Activated naive CD4-positive, alpha-beta T cell treated with anti-CD3 and anti-CD28 coated beads, Interleukin-2, amount 50 U/mL, for 72 hours (primary cell): ENCODE measurements at regions not wholly inside any gene's neighbourhood (a gene's known extent, or its start where the extent isn't known, plus 50 kb on each side); places are given as distances from the start of the nearest gene placed in this dataset.
A peak's percentile ranks its signal among the peaks of the same experiment; 100 is the strongest.
"Not testable (repeated sequence)": the region's sequence is repeated elsewhere in the genome, so short reads cannot be mapped to it uniquely, and the experiment has no call there.

Experiments
- ATAC-seq, 2 donors: fragments of 150-1000 bp; cut with Tn5 transposase; 2 replicates each; pipeline ENCODE4 v1.10.0; 2021; ENCODE audit warnings: mild to moderate bottlenecking in 2 of 2, moderate library complexity in 2 of 2
- DNase-seq, 2 donors: peaks; one replicate each; pipeline ENCODE4 v3.0.0; 2021 to 2022; ENCODE audit warnings: low spot score in 2 of 2
- H3K27ac Mint-ChIP-seq, 2 donors: one replicate each; pipeline ENCODE4 v1.8.0; 2022; ENCODE audit warnings: mild to moderate bottlenecking in 2 of 2, mixed read lengths in 2 of 2
- H3K36me3 Mint-ChIP-seq, 2 donors: one replicate each; pipeline ENCODE4 v1.8.0; 2022; ENCODE audit warnings: mixed read lengths in 2 of 2
- H3K9me3 Mint-ChIP-seq, 2 donors: one replicate each; pipeline ENCODE4 v1.8.0; 2022; ENCODE audit warnings: mixed read lengths in 2 of 2

DNA sequence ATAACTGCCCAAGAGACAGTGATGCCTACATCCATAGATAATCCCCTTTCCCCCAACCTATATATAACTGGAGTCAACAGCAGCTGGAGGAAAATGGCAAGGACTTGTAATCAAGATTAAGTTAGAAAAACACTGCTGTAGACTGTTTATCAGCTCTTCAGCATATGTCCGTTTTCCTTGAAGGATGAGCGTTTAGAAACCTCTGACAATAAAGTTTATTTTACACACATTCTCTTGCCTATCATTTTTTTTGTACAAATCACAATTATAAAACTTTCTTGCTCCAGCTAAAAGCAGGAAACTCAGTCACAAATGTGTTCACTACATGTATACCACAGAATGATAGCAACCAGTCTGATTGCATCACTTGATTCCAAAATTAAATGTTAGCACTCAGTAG lies 50.8 kb downstream of the PPIAL4G start:
- not testable (repeated sequence) for H3K9me3 Mint-ChIP-seq, ATAC-seq, DNase-seq
- H3K36me3 Mint-ChIP-seq = peaks cover 22 to 69% of the 10 kb centered on the region in 2 donors
- peak overlapping the region in 1 of 2 donors; percentile 47 for H3K27ac Mint-ChIP-seq

DNA sequence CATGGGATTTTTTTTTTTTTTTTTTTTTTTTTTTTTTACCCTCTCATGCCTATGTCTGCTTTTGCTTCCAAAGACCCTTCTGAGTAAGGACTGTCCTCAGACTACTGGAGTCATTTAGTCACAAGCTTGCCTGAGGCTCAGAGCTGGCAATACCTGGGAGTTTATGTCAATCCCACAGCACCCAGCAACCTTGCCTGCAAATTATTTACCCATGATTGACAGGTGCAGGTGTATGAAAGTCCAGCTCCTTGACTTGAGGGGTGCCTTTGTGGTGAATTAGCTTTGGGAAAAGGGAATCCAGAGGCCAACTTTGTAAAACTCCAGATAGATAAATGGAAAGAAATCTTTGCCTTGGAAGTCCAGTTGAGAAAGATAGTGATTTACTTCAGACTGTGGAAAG lies 53.2 kb downstream of the PPIAL4G start:
- Mint-ChIP-seq H3K27ac (peak overlapping the region in 1 of 2 donors; percentile 24), H3K36me3 (peaks cover 36 to 80% of the 10 kb centered on the region in 2 donors)
- ATAC-seq, DNase-seq, H3K9me3 Mint-ChIP-seq: not testable (repeated sequence)

DNA sequence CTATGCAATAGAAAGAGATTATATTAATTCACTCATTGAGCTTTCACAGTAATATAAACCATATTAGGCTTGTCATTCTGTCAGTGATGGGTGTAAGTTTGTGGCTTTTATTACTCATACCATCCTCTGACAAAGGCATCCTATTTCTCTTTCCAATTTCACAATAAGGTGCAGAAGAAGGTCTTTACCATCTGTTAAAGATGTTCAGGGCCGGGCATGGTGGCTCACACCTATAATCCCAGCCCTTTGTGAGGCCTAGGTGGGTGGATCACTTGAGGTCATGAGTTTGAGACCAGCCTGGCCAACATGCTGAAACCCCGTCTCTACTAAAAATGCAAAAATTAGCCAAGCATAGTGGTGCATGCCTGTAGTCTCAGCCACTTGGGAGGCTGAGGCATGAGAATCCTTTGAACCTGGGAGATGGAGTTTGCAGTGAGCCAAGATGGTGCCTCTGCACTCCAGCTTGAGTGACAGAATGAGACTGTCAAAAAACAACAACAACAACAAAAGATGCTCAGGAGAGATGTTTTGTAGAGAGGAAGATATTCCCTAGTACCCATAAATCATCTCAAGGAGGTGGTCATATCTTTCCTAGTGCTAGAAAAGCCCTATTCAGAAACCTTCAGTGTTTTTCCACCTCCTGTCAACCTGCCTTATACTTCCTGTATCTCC lies 56.0 kb downstream of the PPIAL4G start:
- DNase-seq (peak; percentile 45 to 57), ATAC-seq (peak; percentile 84 to 92)
- Mint-ChIP-seq H3K27ac (peak overlapping the region; percentile 26 to 84), H3K36me3 (peaks cover 40 to 74% of the 10 kb centered on the region in 2 donors)
- not testable (repeated sequence) for H3K9me3 Mint-ChIP-seq

DNA sequence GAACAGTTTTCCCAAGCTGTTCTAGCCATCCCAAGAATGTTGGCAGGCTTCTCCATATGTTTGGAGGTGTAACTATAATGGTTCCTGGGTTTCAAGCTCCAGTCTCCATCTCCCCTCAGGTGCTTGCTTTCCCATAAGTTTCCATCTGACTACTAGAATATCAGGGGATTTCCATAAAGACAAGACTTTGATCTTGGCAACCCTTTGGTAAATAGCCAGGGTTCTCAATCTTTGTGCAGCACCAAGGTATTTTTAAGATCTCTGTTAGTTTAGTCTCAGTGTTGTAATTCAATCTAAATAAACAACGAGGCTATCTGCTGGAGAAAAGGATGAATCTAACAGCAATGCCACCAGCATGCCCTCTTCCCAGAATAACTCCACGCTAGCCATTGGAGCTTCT lies 56.7 kb downstream of the PPIAL4G start:
- H3K9me3 Mint-ChIP-seq, DNase-seq: not testable (repeated sequence)
- H3K36me3 Mint-ChIP-seq = peaks cover 40 to 67% of the 10 kb centered on the region in 2 donors
- H3K27ac Mint-ChIP-seq = peak overlapping the region in 1 of 2 donors; percentile 84
- ATAC-seq = peak in 1 of 2 donors; percentile 18

DNA sequence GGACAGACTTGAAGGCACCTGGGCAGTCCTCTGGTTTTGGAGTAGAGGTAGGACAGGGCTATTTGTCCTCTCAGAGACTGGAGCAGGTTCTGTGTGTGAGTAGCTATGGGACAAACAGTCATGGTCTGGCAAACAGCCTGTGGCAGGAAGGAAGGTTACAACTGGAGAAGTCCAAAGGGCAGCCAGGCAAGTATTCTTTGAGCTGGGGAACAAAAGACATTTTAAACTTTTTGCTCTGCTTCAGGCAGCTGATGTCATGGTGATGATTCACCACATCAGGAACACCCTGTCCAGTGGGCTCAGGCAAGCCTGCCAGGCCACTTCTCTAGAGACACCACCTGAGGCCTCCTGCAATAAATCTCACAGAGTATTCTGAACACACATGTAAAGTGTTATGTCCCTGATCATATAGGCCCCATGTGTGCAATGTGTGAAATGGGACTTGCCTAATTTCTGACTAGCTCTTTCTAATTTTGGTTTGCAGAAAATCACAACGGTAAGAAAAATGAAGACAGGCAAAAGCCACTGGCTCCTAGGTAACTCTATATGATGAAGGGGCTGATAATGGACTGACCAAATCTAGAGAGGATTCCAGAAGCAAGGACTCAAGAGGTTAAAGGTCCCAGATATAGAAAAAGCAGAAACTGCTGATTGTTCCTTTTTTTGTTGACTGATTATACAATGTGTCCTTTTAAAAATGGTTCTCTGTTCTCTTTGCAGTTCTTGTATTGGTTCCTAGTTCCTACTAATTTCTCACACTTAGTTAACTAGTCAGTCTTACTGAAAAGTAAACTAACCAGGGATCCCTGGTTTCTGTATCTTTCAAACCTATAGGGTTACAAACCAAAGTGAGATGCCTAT lies 58.7 kb downstream of the PPIAL4G start:
- not testable (repeated sequence) for DNase-seq, H3K9me3 Mint-ChIP-seq
- Mint-ChIP-seq H3K36me3 (peaks cover 40 to 50% of the 10 kb centered on the region in 2 donors), H3K27ac (peak overlapping the region in 1 of 2 donors; percentile 84)
- ATAC-seq = peak in 1 of 2 donors; percentile 55

DNA sequence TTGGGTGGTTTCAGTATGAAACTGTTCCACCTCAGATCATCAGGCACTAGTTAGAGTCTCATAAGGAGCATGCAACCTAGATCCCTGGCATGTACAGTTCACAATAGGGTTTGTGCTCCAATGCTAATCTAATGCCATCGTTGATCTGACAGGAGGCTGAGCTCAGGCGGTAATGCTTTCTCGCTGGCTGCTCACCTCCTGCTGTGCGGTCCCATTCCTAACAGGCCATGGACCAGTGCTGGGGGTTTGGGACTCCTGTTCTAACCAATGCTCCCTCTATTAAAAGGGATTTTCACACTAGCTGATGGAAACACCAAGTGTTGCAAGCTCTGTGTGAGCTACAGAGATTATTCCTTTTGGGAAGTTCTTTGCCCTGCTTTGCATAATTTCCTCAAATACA lies 60.2 kb downstream of the PPIAL4G start:
- Mint-ChIP-seq H3K36me3 (peaks cover 29 to 35% of the 10 kb centered on the region in 2 donors), H3K27ac (peak overlapping the region in 1 of 2 donors; percentile 4)
- not testable (repeated sequence) for H3K9me3 Mint-ChIP-seq, DNase-seq, ATAC-seq

DNA sequence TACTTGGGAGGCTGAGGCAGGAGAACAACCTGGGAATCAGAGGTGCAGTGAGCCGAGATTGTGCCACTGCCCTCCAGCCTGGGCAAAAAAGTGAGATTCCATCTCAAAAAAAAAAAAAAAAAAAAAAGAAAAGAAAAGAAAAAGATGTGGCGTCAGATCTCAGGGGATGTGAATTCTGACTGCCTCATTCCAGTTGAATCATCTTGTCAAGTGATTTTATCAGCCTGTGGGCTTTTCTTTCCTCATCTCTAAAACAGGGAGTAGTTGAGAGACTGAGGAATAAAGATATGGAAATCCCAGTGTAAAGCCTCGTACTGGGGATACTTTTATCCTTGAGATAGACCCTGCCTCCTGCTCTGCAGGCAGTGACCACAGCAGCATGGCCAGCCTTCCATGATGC lies 65.9 kb downstream of the PPIAL4G start:
- not testable (repeated sequence) for DNase-seq, ATAC-seq, H3K9me3 Mint-ChIP-seq, H3K36me3 Mint-ChIP-seq, H3K27ac Mint-ChIP-seq

DNA sequence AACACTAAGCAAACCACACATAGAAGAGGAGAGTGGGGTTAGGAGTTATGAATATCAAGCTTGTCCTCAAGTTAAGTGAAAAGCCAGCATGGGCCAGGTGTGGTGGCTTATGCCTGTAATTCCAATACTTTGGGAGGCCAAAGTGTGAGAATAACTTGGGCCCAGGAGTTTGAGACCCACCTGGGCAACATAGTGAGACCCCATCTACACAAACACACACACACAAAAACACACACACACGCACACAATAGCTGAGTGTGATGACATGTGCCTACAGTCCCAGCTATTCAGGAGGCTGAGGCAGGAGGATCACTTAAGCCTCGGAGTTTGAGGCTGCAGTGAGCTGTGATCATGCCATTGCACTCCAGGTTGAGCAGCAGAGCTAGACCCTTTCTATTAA lies 69.7 kb downstream of the PPIAL4G start:
- H3K36me3 Mint-ChIP-seq = peaks cover 12 to 13% of the 10 kb centered on the region in 2 donors
- not testable (repeated sequence) for DNase-seq, H3K27ac Mint-ChIP-seq, ATAC-seq, H3K9me3 Mint-ChIP-seq

DNA sequence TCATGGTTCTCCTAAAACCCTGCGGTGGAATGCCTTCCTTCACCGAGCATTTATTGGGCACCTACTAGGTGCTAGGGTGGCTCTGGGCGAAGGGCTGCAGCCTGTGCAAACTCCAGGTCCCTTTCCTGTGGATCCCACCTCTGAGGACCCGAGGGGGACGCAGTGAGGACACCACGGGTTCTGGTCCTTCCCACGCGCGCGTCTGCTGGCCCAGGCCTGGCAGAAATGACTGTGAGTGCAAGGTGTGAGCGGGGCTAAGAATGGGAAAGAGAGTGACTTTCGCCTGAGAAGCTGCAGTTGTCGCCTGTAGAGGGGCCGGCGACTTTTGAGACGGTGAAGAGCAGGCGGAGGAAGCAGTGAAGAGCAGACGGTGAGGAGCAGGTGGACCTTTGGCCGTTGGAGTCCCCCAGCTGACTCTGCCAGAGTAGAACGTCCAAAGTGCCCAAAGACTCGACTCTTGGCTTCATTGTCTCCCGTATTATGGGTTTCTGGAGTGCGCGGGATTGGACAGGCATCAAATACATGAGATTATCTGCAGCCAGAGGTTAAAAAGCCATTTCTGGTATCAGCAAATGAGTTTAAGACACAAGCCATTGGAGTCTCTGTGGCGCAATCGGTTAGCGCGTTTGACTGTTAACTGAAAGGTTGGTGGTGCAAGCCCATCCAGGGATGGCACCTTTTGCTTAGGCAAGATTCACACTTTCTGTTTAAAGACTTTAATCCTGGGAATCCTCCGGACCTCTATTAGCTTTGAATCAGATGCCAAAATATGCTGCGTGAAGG lies 78.1 kb downstream of the PPIAL4G start:
- not testable (repeated sequence) for DNase-seq, H3K9me3 Mint-ChIP-seq, H3K36me3 Mint-ChIP-seq, ATAC-seq
- H3K27ac Mint-ChIP-seq = peak overlapping the region in 1 of 2 donors; percentile 90

DNA sequence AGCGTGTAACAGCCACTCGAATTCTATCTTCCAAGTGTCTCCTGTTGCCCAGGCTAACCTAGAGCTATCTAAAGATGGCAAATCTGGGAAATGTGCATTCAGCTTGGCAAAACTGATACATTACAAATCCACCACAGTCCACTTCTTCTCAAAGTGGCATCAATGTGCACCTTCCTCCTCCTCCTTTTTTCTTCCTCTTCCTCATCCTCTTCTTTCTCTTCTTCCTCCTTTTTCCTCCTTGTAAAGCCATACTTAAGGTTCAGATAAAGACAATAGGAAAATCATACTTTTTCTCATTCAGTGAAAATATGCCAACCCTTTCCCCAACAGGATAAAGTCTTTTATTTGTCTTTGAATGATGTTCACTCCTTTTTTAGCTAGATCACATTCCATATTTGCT lies 79.2 kb downstream of the PPIAL4G start:
- H3K36me3 Mint-ChIP-seq, DNase-seq, ATAC-seq, H3K9me3 Mint-ChIP-seq: not testable (repeated sequence)
- H3K27ac Mint-ChIP-seq = peak overlapping the region in 1 of 2 donors; percentile 90

DNA sequence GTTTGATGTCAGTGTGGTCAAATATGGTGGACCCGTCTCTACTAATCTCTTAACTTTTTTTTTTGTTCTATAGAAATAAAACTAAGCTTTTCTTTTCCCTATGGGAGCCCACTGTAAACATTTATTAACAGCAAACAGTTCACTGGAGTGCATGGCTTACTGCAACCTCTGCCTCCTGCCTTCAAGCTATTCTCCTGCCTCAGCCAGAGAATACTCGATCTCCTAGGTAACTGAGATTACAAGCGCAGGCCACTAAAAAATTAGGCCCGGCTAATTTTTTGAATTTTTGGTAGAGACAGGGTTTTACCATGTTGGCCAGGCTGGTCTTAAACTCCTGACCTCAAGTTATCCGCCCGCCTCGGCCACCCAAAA lies 80.0 kb downstream of the PPIAL4G start:
- ATAC-seq, H3K9me3 Mint-ChIP-seq, DNase-seq, H3K36me3 Mint-ChIP-seq: not testable (repeated sequence)
- peak overlapping the region; percentile 90 to 100 for H3K27ac Mint-ChIP-seq

DNA sequence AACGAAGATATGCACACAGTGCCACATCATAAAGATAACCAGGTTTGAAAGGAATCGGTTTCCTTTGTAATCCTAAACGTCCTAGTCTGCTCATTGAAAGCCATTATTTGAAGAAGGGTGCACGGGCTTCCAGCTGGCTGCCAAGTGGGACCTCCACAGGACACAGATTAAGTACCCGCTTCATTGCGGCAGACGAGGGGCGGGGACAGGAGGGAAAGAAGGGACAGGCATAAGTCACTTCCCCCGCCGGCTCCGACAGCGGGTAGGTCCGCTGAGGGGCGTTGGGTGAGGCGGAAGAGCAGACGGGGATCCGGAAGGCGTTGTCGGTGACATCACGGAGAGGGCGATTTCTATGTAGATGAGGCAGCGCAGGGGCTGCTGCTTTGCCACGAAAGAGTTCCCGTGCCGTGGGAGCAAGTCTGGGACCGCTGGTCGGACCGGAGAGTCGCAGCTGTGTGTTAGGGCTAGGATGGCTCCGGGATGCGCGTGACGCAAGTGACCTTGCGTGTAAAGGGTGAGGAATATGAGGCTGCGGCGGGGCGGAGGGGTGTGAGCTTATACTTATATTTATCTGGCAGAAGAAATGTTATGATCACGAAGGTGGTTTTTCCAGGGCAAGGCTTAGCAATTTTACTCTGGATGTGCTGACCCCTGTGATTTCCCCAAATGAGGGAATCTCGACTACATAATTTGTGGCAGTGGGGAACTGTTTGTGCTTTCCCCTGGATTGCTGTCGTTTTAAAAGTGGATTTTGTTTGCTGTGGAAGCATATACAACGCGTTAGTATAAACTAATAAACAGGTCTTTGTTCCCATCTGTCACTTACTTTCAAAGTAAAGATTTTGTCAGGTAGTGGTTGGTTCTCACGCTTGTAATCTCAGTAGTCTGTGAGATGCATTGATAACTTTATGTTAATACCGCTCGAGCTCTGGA lies 80.7 kb downstream of the PPIAL4G start:
- H3K9me3 Mint-ChIP-seq, H3K36me3 Mint-ChIP-seq: not testable (repeated sequence)
- DNase-seq (peak; percentile 80 to 90), ATAC-seq (peak; percentile 85 to 93)
- H3K27ac Mint-ChIP-seq = peak overlapping the region; percentile 90 to 100

DNA sequence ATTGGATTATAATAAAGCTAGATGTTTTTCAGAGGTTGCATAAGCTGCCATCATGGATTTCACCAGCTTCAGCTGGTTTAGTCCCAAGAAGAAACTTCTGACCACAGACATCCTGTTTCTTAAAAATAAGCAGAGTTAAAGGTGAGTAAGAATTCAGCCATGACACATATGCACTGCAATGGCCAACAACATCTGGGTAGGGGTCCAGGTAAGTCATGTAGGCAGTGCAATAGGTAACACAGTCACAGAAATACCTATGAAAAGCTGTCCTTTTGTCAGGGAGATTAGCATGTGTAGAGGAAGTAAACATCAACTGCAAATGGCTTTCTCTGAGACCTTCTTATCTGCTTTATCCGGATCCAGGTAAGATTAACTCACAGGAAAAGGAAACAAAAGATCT lies 85.6 kb downstream of the PPIAL4G start:
- DNase-seq, H3K27ac Mint-ChIP-seq, H3K9me3 Mint-ChIP-seq, H3K36me3 Mint-ChIP-seq: not testable (repeated sequence)
- peak in 1 of 2 donors; percentile 35 for ATAC-seq

DNA sequence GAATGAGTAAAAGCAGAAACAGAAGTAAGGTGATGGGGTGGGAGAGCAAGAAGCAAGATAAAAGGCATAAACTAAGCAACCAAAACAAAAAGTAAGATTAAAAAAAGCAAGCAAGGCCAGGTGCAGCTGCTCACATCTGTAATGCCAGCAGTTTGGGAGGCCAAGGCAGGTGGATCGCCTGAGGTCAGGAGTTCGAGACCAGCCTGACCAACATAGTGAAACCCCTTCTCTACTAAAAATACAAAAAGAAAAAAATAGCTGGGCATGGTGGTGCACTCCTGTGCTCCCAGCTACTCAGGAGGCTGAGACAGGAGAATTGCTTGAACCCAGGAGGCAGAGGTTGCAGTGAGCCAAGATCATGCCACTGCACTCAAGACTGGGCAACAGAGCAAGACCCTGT lies 90.6 kb downstream of the PPIAL4G start:
- H3K36me3 Mint-ChIP-seq, DNase-seq, H3K27ac Mint-ChIP-seq, H3K9me3 Mint-ChIP-seq, ATAC-seq: not testable (repeated sequence)

DNA sequence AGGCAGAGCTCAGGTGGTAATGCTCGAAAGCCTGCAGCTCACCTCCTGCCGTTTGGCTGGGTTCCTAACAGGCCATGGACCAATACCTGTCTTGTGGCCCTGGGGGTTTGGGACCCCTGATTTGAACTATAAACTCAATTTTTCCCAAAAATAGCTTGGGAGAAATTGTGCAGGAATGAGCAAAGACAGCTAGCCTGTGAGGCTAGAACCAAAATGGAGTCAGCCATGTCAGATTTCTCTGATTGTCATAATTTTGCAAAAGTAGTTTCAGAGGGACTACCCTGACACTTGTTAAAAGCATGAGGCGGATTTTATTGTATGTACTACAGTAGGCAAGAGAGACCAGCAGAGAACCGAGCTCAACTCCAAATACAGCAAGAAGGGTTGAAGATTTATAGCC lies 91.8 kb downstream of the PPIAL4G start:
- not testable (repeated sequence) for H3K27ac Mint-ChIP-seq, ATAC-seq, H3K36me3 Mint-ChIP-seq, H3K9me3 Mint-ChIP-seq, DNase-seq

DNA sequence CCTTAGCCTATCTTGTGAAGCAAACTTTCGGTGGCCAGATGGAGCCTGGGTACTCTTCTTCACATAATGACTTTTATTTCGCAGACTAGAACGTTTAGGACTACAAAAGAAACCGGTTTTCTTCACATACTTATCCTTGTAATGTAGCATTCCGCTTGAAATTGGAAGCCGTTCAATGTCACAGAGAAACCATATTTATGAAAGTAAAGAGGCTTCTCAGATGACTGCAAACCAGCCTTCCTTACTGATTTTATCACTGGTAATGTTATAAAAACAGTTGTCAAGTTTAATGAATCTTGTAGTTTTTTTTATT lies 94.1 kb downstream of the PPIAL4G start:
- ATAC-seq (no peak), DNase-seq (no peak)
- H3K36me3 Mint-ChIP-seq = no peaks in the 10 kb centered on the region
- H3K9me3 Mint-ChIP-seq = peaks cover 0 to 5% of the 10 kb centered on the region in 2 donors
- peak overlapping the region; percentile 97 to 100 for H3K27ac Mint-ChIP-seq
